Rectal smooth muscle tissue (tissue), 1 donor: ENCODE measurements at regions not wholly inside any gene's neighbourhood (a gene's known extent, or its start where the extent isn't known, plus 50 kb on each side); places are given as distances from the start of the nearest gene placed in this dataset.

Experiments used
- H3K27ac ChIP-seq: one replicate; pipeline ENCODE4 v1.7.0; 2013; ENCODE audit warnings: low read depth, low read length, inconsistent platforms
- H3K27me3 ChIP-seq: one replicate; pipeline ENCODE4 v1.7.0; 2013; ENCODE audit warnings: low read length; ENCODE audit not compliant: control insufficient read depth, insufficient read depth
- H3K36me3 ChIP-seq: one replicate; pipeline ENCODE4 v1.7.0; 2013; ENCODE audit warnings: low read length; ENCODE audit not compliant: control insufficient read depth, insufficient read depth
- H3K4me1 ChIP-seq: one replicate; pipeline ENCODE4 v1.7.0; 2013; ENCODE audit warnings: low read length; ENCODE audit not compliant: control insufficient read depth, insufficient read depth
- H3K4me3 ChIP-seq: one replicate; pipeline ENCODE4 v1.7.0; 2013; ENCODE audit warnings: low read length
- H3K9ac ChIP-seq: one replicate; pipeline ENCODE4 v1.7.0; 2013; ENCODE audit warnings: low read length

GRCh38 chr14:98984719-98985041 is 287.3 kb downstream of the BCL11B start:
- no peaks in the 10 kb centered on the region for H3K4me1 ChIP-seq
- H3K27me3 ChIP-seq: no peaks in the 10 kb centered on the region
- H3K9ac ChIP-seq: no peak overlapping the region
- H3K4me3 ChIP-seq: no peak overlapping the region
- H3K27ac ChIP-seq: no peak overlapping the region
- no peaks in the 10 kb centered on the region for H3K36me3 ChIP-seq

GRCh38 chr14:98993818-98994217 is 278.2 kb downstream of the BCL11B start:
- no peaks in the 10 kb centered on the region for H3K4me1 ChIP-seq
- H3K4me3 ChIP-seq: no peak overlapping the region
- no peak overlapping the region for H3K27ac ChIP-seq
- no peaks in the 10 kb centered on the region for H3K27me3 ChIP-seq
- no peaks in the 10 kb centered on the region for H3K36me3 ChIP-seq
- no peak overlapping the region for H3K9ac ChIP-seq

GRCh38 chr14:98994561-98994960 is 277.4 kb downstream of the BCL11B start:
- no peak overlapping the region for H3K9ac ChIP-seq
- H3K4me1 ChIP-seq: no peaks in the 10 kb centered on the region
- H3K27ac ChIP-seq: no peak overlapping the region
- no peaks in the 10 kb centered on the region for H3K36me3 ChIP-seq
- no peaks in the 10 kb centered on the region for H3K27me3 ChIP-seq
- H3K4me3 ChIP-seq: no peak overlapping the region

GRCh38 chr14:98997526-98998205 is 274.3 kb downstream of the BCL11B start:
- Histone ChIP-seq H3K4me3 (no peak overlapping the region), H3K9ac (no peak overlapping the region), H3K27ac (no peak overlapping the region), H3K4me1 (no peaks in the 10 kb centered on the region), H3K27me3 (no peaks in the 10 kb centered on the region), H3K36me3 (no peaks in the 10 kb centered on the region)

- H3K4me3 ChIP-seq: no peak overlapping the region
- H3K27ac ChIP-seq: no peak overlapping the region
- H3K4me1 ChIP-seq: no peaks in the 10 kb centered on the region
- no peaks in the 10 kb centered on the region for H3K36me3 ChIP-seq
- no peak overlapping the region for H3K9ac ChIP-seq
- H3K27me3 ChIP-seq: no peaks in the 10 kb centered on the region
Observed at GRCh38 chr14:98999345-98999744, 272.7 kb downstream of the BCL11B start.

GRCh38 chr14:98999901-99000300 is 272.1 kb downstream of the BCL11B start:
- Histone ChIP-seq H3K27ac (no peak overlapping the region), H3K27me3 (no peaks in the 10 kb centered on the region), H3K36me3 (no peaks in the 10 kb centered on the region), H3K9ac (no peak overlapping the region), H3K4me3 (no peak overlapping the region), H3K4me1 (no peaks in the 10 kb centered on the region)

GRCh38 chr14:99001241-99001640 is 270.8 kb downstream of the BCL11B start:
- Histone ChIP-seq H3K36me3 (no peaks in the 10 kb centered on the region), H3K27ac (no peak overlapping the region), H3K27me3 (no peaks in the 10 kb centered on the region), H3K4me3 (no peak overlapping the region), H3K9ac (no peak overlapping the region), H3K4me1 (no peaks in the 10 kb centered on the region)

- Histone ChIP-seq H3K27me3 (no peaks in the 10 kb centered on the region), H3K4me3 (no peak overlapping the region), H3K27ac (no peak overlapping the region), H3K36me3 (no peaks in the 10 kb centered on the region), H3K9ac (no peak overlapping the region), H3K4me1 (no peaks in the 10 kb centered on the region)
Observed at GRCh38 chr14:99003646-99004045, 268.4 kb downstream of the BCL11B start.

- Histone ChIP-seq H3K9ac (no peak overlapping the region), H3K4me1 (no peaks in the 10 kb centered on the region), H3K27me3 (no peaks in the 10 kb centered on the region), H3K36me3 (no peaks in the 10 kb centered on the region), H3K4me3 (no peak overlapping the region), H3K27ac (no peak overlapping the region)
Observed at GRCh38 chr14:99004112-99004511, 267.9 kb downstream of the BCL11B start.

GRCh38 chr14:99006276-99006675 is 265.7 kb downstream of the BCL11B start:
- no peak overlapping the region for H3K27ac ChIP-seq

GRCh38 chr14:99007795-99008194 is 264.2 kb downstream of the BCL11B start:
- Histone ChIP-seq H3K27ac (no peak overlapping the region), H3K4me3 (no peak overlapping the region)

More at GRCh38 chr14:99006276-99006675, 265.7 kb downstream of the BCL11B start:
- Histone ChIP-seq H3K4me3 (no peak overlapping the region), H3K36me3 (no peaks in the 10 kb centered on the region), H3K27me3 (no peaks in the 10 kb centered on the region), H3K4me1 (no peaks in the 10 kb centered on the region), H3K9ac (no peak overlapping the region)

GRCh38 chr14:99009871-99010270 is 262.1 kb downstream of the BCL11B start:
- H3K9ac ChIP-seq: no peak overlapping the region
- no peak overlapping the region for H3K27ac ChIP-seq
- no peaks in the 10 kb centered on the region for H3K27me3 ChIP-seq
- H3K36me3 ChIP-seq: no peaks in the 10 kb centered on the region
- H3K4me1 ChIP-seq: no peaks in the 10 kb centered on the region
- H3K4me3 ChIP-seq: no peak overlapping the region

More at GRCh38 chr14:99007795-99008194, 264.2 kb downstream of the BCL11B start:
- no peaks in the 10 kb centered on the region for H3K4me1 ChIP-seq
- no peak overlapping the region for H3K9ac ChIP-seq
- H3K27me3 ChIP-seq: no peaks in the 10 kb centered on the region
- no peaks in the 10 kb centered on the region for H3K36me3 ChIP-seq

GRCh38 chr14:99011385-99011784 is 260.6 kb downstream of the BCL11B start:
- H3K9ac ChIP-seq: no peak overlapping the region
- H3K36me3 ChIP-seq: no peaks in the 10 kb centered on the region
- no peak overlapping the region for H3K27ac ChIP-seq

More at GRCh38 chr14:99011385-99011784, 260.6 kb downstream of the BCL11B start:
- H3K27me3 ChIP-seq: no peaks in the 10 kb centered on the region
- H3K4me1 ChIP-seq: no peaks in the 10 kb centered on the region
- H3K4me3 ChIP-seq: no peak overlapping the region
